Smooth muscle cell (in vitro differentiated cells): ENCODE measurements at regions not wholly inside any gene's neighbourhood (a gene's known extent, or its start where the extent isn't known, plus 50 kb on each side); places are given as distances from the start of the nearest gene placed in this dataset.

ENCODE experiments used
- DNase-seq: peaks from one replicate; lab custom pipeline; 2025; ENCODE audit not compliant: unreplicated experiment; lab: John Stamatoyannopoulos, UW
- H2AFZ ChIP-seq: fragments of 200-600 bp; sonication (generic); 2 replicates; pipeline ENCODE4 v1.6.0; 2016; ENCODE audit warnings: antibody characterized with exemption, low read depth, mild to moderate bottlenecking
- H3F3A ChIP-seq: fragments of 200-600 bp; sonication (generic); 2 replicates; pipeline ENCODE4 v1.6.0; 2017; ENCODE audit warnings: antibody characterized with exemption, low read depth
- H3K27ac ChIP-seq: fragments of 200-600 bp; sonication (generic); 2 replicates; pipeline ENCODE4 v1.5.1; 2016; ENCODE audit warnings: low read depth, mild to moderate bottlenecking
- H3K27me3 ChIP-seq: fragments of 200-600 bp; sonication (generic); 2 replicates; pipeline ENCODE4 v1.6.1; 2016; ENCODE audit warnings: low read depth, mild to moderate bottlenecking
- H3K36me3 ChIP-seq: fragments of 200-600 bp; sonication (generic); 2 replicates; pipeline ENCODE4 v1.5.1; 2016; ENCODE audit warnings: low read depth
- H3K4me1 ChIP-seq: fragments of 200-600 bp; sonication (generic); 2 replicates; pipeline ENCODE4 v1.5.1; 2016; ENCODE audit warnings: low read depth
- H3K4me2 ChIP-seq: fragments of 200-600 bp; sonication (generic); 2 replicates; pipeline ENCODE4 v1.6.0; 2016; ENCODE audit warnings: mild to moderate bottlenecking
- H3K4me3 ChIP-seq: fragments of 200-600 bp; sonication (generic); 2 replicates; pipeline ENCODE4 v1.5.1; 2016; ENCODE audit warnings: mild to moderate bottlenecking
- H3K79me2 ChIP-seq: fragments of 200-600 bp; sonication (generic); 2 replicates; pipeline ENCODE4 v1.6.0; 2016; ENCODE audit warnings: low read depth, mild to moderate bottlenecking
- H3K9ac ChIP-seq: fragments of 200-600 bp; sonication (generic); 2 replicates; pipeline ENCODE4 v1.6.0; 2016; ENCODE audit warnings: low read depth
- H3K9me3 ChIP-seq: fragments of 200-600 bp; sonication (generic); replicated peaks from 2 replicates; pipeline ENCODE4 v1.5.1; 2016; ENCODE audit warnings: low read depth
- H4K20me1 ChIP-seq: fragments of 200-600 bp; sonication (generic); 2 replicates; pipeline ENCODE4 v1.6.0; 2016; ENCODE audit warnings: low read depth
- WGBS: methylation state at CpG from one replicate; pipeline ENCODE4 v1.1.7; 2016; ENCODE audit warnings: low lambda C conversion rate; 5-methylcytosine and 5-hydroxymethylcytosine counted together
- TF ChIP-seq, protein P1 (sequence below): fragments of 200-600 bp; sonication (generic); IDR thresholded peaks from 2 replicates; pipeline ENCODE4 v1.5.1; 2017; ENCODE audit warnings: borderline replicate concordance, mild to moderate bottlenecking, antibody characterized with exemption; ENCODE audit not compliant: insufficient read depth, poor library complexity, severe bottlenecking

DNA sequence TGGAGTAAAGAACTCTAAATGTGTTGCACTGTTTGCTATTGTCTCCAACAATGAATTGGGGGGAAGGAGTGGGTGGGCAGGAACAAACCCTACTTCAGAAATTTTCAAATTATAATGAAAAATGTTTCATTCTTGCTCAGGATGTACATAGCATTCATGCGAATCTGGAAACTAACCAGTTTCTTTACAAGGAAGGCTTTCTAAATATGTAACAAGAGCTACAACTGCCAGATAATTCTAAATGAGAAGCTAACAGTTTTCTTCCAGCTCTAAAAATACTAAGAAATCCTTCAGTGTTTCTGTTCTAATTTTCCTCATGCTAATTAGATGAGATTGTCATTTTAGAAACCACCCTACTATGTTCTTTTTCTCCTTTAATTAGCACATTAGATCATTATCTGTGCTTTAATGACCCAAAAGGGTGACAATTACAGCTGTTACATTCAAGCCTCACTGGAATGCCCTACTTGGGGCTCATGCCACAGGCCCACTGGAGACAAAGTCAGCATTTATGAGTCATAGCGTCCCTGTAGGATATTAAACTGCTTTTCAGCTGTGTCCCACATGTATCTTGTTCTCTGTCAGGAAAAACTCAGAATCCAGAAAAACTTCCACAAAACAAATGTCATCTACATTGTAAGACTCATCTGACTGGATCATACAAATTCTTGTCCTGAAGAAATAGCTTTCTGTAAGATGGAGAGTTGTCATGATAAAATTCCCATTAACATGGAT is 804.6 kb upstream of the CXADR start:
- DNase-seq: no peak
- 60% methylated on average over 2 of the region's 2 CpGs for WGBS
- Histone ChIP-seq H2AFZ (no peak overlapping the region), H3K4me3 (no peak overlapping the region), H3K36me3 (no peaks in the 10 kb centered on the region), H3K27ac (no peak overlapping the region), H3K4me1 (no peaks in the 10 kb centered on the region), H3K79me2 (no peaks in the 10 kb centered on the region), H3K9ac (no peak overlapping the region), H3F3A (no peaks in the 10 kb centered on the region), H3K9me3 (no peaks in the 10 kb centered on the region), H3K27me3 (no peaks in the 10 kb centered on the region), H4K20me1 (no peaks in the 10 kb centered on the region), H3K4me2 (no peak overlapping the region)
- TF ChIP-seq, protein P1, sequence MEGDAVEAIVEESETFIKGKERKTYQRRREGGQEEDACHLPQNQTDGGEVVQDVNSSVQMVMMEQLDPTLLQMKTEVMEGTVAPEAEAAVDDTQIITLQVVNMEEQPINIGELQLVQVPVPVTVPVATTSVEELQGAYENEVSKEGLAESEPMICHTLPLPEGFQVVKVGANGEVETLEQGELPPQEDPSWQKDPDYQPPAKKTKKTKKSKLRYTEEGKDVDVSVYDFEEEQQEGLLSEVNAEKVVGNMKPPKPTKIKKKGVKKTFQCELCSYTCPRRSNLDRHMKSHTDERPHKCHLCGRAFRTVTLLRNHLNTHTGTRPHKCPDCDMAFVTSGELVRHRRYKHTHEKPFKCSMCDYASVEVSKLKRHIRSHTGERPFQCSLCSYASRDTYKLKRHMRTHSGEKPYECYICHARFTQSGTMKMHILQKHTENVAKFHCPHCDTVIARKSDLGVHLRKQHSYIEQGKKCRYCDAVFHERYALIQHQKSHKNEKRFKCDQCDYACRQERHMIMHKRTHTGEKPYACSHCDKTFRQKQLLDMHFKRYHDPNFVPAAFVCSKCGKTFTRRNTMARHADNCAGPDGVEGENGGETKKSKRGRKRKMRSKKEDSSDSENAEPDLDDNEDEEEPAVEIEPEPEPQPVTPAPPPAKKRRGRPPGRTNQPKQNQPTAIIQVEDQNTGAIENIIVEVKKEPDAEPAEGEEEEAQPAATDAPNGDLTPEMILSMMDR: no peak

DNA sequence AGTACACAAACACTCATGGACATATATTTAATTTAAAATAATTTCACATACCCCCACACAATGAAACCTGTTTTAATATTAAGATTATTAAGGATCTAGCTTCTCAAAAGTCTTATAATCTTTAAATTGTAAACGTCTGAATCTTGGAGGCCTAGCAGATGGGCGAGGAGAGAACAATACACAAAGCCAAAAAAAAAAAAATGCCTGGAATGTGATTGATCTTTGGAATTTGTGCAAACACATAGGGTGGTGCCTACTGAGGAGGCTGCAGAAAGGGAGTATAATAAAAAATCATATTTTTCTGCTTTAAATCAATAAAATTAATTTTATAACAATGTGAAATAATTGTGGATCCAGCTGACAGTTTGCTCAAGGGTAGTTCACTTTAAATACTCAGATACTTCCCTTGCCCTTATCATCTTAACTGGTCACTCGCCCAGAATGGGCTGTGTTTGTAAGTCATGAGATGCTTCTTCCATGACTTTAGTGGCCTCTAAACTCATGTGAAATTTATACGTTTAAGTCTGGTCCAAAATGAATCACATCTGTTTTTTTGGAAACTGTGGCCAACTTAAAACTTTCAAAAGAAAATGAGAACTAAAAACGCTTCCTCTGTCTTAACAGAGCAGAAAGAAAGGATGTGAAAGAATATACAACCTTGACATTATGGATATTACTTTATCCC is 802.8 kb upstream of the CXADR start:
- 63% methylated on average over 5 of the region's 5 CpGs for WGBS
- no peak overlapping the region for H3K4me3 ChIP-seq
- no peaks in the 10 kb centered on the region for H3K9me3 ChIP-seq
- H3K4me2 ChIP-seq: no peak overlapping the region
- H3K27me3 ChIP-seq: no peaks in the 10 kb centered on the region
- no peaks in the 10 kb centered on the region for H3K79me2 ChIP-seq
- H4K20me1 ChIP-seq: no peaks in the 10 kb centered on the region
- no peak overlapping the region for H3K27ac ChIP-seq
- H3F3A ChIP-seq: no peaks in the 10 kb centered on the region
- TF ChIP-seq, protein P1: no peak
- no peak overlapping the region for H2AFZ ChIP-seq
- no peak for DNase-seq
- H3K36me3 ChIP-seq: no peaks in the 10 kb centered on the region
- H3K4me1 ChIP-seq: no peaks in the 10 kb centered on the region
- H3K9ac ChIP-seq: no peak overlapping the region

GRCh38 chr21:16711757-16712156 is 801.1 kb upstream of the CXADR start:
- Histone ChIP-seq H3K9me3 (no peaks in the 10 kb centered on the region), H3K9ac (no peak overlapping the region), H3K4me2 (no peak overlapping the region), H3K4me3 (no peak overlapping the region), H3K79me2 (no peaks in the 10 kb centered on the region), H3K27me3 (no peaks in the 10 kb centered on the region), H3F3A (no peaks in the 10 kb centered on the region), H3K36me3 (no peaks in the 10 kb centered on the region), H2AFZ (no peak overlapping the region), H3K4me1 (no peaks in the 10 kb centered on the region), H3K27ac (no peak overlapping the region), H4K20me1 (no peaks in the 10 kb centered on the region)
- TF ChIP-seq, protein P1: no peak
- no peak for DNase-seq
- WGBS: 95% methylated on average over 2 of the region's 2 CpGs
